Hematopoietic multipotent progenitor cell treated with erythropoietin and hydrocortisone succinate and interleukin-3 and kit ligand, for 15 days (in vitro differentiated cells): ENCODE measurements at regions not wholly inside any gene's neighbourhood (a gene's known extent, or its start where the extent isn't known, plus 50 kb on each side); places are given as distances from the start of the nearest gene placed in this dataset.

Source experiments
- DNase-seq: peaks from one replicate; pipeline ENCODE4 v3.0.0-alpha.2; 2015; ENCODE audit warnings: low spot score

- no peak for DNase-seq
Measured at GRCh38 chr2:173822889-173823542, 142.2 kb downstream of the SP3 start.

GRCh38 chr2:173823543-173823939 lies 141.6 kb downstream of the SP3 start:
- DNase-seq = no peak

DNA sequence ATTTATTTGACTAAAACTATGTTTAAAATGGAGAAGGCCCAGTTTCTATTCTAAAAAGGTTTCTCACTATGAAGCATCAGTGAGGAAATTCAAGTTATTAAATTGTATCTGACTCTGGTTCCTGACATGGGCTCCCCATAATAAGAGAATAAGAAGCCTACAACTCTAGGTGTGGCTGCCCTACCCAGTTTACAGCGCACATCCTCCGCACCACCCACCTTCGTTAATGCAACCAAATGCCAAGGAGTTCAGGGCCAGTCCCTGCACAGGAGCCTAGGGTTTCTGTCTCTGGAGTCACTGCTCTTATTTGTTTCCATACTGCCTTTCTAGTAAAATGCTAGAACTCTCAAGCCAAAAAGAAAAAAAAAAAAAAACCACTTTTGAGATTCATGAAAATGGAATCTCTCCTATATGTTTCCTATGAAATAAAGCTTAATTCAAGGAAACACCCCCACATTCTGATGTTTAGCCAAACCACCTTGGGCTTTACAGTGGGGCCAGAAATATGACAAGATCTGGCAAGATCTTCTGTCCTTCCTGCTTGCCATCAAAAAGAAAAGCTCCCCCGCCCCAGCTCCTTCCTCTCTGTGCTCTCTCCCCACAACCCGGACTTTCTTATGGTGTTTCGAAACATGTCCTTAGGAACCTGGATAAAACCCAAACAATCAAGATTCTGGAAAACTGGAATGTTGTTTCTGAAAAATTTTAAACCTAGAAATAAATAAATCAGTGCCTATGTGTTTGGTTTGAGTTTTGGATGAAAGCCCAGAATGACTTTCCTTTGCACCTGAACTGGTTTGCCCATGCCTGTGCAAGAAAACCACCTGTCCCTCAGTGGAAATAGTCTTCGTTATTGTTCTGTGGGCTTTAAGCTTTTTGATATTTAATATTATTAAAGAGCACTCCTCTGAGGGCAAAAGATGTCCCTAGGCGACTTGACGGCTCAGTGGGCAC lies 136.7 kb downstream of the SP3 start:
- DNase-seq = no peak

GRCh38 chr2:173829727-173830126 lies 135.4 kb downstream of the SP3 start:
- DNase-seq = no peak

GRCh38 chr2:173830170-173830569 lies 135.0 kb downstream of the SP3 start:
- DNase-seq = no peak

DNA sequence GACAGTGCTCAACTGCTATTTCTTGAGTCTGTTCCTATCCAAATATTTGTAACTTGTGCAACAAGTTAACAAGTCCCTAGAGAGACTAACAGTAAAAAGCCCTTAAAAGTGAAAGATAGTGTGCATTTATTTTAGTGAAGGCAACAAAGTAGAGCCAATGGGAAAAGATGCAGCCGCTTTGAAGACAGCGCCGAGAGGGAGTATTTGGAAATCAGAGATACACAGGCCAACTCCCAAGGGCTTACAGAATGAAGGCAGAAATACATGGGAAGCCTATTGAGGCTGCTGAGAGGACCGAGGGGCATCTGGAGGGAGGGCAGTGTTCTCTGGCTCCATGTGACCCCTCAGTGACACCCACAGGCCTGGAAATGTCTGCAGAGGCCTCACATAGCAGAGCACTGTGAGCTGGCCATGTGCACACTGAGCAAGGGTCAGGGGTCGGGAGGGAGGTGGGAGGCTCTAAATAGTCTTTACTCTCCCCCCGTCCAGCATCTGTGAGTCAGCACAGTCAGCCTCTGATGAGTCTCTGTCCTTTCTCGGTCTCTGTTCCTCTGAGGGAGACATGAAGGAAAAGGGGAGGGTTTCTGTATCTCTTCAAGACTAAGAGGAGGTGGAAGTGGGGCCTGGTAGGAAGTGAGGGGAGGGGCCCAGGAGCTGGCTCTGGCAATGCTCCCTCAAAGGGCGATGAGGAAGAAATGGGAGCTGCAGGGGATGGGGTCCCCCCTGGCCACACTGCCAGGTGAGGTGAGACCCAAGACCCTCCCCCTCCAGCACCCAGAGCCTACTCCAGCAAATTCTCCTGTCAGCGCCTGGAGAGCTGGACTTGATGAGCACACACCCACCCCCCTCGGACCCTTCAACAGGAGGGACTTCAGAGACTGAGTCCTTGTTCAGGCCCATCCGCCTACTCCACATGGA lies 133.6 kb downstream of the SP3 start:
- DNase-seq = no peak

DNA sequence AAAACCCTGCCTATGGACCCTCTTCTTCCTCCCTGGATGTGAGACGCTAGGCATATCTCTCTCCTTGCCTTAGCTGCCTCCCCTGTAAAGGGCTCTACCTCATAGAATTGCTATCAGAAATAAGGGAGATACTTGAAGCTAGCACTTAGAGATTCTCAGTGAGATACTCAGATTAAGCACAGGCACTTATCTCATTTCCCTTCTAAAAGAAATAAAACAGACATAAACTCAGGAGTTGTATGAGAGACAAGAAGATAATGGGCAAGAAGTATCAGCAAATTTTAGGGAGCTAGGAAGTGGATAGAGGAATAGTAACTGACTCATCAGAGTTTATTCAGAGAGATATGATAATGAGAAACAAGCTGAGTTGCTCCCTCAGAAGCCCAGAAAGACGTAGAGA lies 131.0 kb downstream of the SP3 start:
- DNase-seq = no peak

GRCh38 chr2:173835726-173836125 lies 129.4 kb downstream of the SP3 start:
- DNase-seq = no peak

DNA sequence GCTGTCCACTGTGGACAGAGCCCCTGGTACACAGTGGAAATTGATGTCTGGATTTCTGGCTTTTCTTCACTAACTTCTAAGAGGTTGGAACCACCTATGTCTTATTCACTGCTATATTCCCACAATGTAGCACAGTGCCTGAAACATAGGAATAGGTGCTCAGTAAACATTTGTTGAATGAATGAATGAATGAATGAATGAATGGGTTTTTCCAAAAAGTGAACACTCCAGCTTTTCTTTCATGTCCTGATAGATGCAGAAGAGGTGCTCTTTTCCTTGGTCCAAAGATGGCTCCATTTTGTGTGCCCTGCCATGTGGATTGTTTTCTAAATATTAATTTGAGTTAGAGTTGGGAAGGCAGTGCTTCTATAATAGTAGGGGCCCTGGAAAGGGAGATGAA lies 124.1 kb downstream of the SP3 start:
- no peak for DNase-seq

DNA sequence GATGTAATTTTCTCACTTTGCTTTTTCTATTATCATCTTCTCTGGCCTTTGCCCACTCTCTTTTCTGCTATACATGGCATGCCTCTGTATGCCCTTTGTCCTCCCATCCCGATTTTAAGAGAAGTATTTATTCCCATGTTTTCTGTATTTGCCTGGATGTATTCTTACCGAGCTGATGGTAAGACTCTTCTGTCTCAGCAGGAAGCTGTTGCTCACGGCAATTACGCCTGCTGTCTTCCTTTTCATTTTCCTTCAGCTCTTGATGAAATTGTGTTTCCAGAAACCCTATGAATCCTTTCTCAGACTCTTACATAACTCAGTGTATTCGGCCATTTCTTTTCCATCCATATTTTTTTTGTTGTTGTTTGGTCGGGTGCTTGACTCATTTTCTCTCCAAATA lies 121.6 kb downstream of the SP3 start:
- no peak for DNase-seq

GRCh38 chr2:173851141-173851641 lies 114.0 kb downstream of the SP3 start:
- no peak for DNase-seq

DNA sequence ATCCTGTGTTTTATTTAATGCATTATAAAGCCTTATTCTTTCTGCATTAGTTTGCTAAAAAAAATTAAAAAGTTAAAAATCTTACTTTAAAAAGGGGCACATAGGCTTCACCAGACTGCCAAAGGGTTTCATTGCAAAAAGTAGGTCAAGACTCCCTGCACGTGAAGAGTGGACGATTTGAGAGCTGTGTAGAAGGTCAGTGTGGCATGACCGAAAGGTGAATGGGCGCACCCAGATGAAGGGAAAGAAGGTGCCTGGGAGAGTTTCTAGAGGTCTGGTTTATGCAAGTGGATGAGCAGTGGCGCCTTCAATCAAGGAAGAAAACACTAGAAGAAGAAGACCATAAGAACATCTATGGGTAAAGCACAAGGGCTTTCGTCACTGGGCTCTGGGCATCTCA lies 111.0 kb downstream of the SP3 start:
- no peak for DNase-seq

GRCh38 chr2:173854840-173855239 lies 110.3 kb downstream of the SP3 start:
- DNase-seq = no peak

DNA sequence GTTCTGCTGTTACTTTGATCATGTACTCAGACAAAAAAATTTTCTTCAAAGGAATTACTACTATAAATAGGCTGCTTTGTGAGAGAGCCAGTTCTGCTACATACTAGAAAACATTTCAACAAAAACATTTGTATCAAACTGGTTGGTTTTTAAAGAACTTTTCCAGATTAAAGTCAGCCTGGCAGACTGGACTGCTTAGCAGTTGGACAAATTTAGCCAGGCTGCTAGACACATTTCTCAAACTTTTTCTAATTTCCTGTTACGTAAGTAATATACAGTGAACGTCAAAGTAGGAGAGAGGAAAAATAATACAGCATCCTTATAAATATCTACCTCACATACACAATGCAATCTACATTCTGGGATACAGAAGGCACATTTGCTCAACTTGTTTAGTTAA lies 109.5 kb downstream of the SP3 start:
- DNase-seq = no peak
